HEK293 (cell line): ENCODE measurements at regions not wholly inside any gene's neighbourhood (a gene's known extent, or its start where the extent isn't known, plus 50 kb on each side); places are given as distances from the start of the nearest gene placed in this dataset.

Experiments used
- ZNF24 ChIP-seq: fragments of 450-650 bp; formaldehyde crosslinking; IDR thresholded peaks from 2 replicates; pipeline ENCODE4 v1.5.1; 2016; ENCODE audit warnings: missing biosample characterization, missing genetic modification characterization
- ZNF558 ChIP-seq: fragments of 450-650 bp; formaldehyde crosslinking; IDR thresholded peaks from 2 replicates; pipeline ENCODE4 v1.5.1; 2016; ENCODE audit warnings: missing biosample characterization, missing genetic modification characterization
- ZNF670 ChIP-seq: fragments of 450-650 bp; formaldehyde crosslinking; IDR thresholded peaks from 2 replicates; pipeline ENCODE4 v1.5.1; 2016; ENCODE audit warnings: missing biosample characterization, missing genetic modification characterization, low read depth
- TF ChIP-seq, protein P1 (sequence below): fragments of 450-650 bp; formaldehyde crosslinking; IDR thresholded peaks from 2 replicates; pipeline ENCODE4 v1.5.1; 2016; ENCODE audit warnings: missing biosample characterization, missing genetic modification characterization
- TF ChIP-seq, protein P2 (sequence below): fragments of 450-650 bp; formaldehyde crosslinking; IDR thresholded peaks from 2 replicates; pipeline ENCODE4 v1.5.1; 2016; ENCODE audit warnings: missing biosample characterization, missing genetic modification characterization

DNA sequence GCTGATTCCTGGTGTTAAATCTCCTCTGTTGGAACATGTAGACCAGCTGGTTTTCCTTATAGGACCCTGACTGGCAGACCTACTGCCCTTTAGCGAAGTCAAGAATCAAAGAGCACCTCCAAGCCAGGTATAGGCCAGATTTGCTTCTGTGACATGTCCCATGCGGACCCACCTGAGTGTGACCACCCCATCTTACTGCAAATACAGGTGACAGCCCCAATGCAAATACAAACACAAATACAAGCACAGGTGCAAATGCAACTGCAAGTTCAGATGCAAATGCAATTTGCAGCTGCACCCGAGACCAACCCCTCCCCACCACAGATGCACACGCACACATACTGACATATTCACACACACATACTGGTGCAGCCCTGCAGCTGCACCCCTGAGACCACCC is 72.3 kb downstream of the SIK1 start:
- no peak for TF ChIP-seq ZNF24 (tag by site-specific recombination)
- no peak for TF ChIP-seq ZNF670 (tag by site-specific recombination)
- no peak for TF ChIP-seq ZNF558
- TF ChIP-seq, protein P1, sequence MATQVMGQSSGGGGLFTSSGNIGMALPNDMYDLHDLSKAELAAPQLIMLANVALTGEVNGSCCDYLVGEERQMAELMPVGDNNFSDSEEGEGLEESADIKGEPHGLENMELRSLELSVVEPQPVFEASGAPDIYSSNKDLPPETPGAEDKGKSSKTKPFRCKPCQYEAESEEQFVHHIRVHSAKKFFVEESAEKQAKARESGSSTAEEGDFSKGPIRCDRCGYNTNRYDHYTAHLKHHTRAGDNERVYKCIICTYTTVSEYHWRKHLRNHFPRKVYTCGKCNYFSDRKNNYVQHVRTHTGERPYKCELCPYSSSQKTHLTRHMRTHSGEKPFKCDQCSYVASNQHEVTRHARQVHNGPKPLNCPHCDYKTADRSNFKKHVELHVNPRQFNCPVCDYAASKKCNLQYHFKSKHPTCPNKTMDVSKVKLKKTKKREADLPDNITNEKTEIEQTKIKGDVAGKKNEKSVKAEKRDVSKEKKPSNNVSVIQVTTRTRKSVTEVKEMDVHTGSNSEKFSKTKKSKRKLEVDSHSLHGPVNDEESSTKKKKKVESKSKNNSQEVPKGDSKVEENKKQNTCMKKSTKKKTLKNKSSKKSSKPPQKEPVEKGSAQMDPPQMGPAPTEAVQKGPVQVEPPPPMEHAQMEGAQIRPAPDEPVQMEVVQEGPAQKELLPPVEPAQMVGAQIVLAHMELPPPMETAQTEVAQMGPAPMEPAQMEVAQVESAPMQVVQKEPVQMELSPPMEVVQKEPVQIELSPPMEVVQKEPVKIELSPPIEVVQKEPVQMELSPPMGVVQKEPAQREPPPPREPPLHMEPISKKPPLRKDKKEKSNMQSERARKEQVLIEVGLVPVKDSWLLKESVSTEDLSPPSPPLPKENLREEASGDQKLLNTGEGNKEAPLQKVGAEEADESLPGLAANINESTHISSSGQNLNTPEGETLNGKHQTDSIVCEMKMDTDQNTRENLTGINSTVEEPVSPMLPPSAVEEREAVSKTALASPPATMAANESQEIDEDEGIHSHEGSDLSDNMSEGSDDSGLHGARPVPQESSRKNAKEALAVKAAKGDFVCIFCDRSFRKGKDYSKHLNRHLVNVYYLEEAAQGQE (tag by site-specific recombination) = no peak
- TF ChIP-seq, protein P2, sequence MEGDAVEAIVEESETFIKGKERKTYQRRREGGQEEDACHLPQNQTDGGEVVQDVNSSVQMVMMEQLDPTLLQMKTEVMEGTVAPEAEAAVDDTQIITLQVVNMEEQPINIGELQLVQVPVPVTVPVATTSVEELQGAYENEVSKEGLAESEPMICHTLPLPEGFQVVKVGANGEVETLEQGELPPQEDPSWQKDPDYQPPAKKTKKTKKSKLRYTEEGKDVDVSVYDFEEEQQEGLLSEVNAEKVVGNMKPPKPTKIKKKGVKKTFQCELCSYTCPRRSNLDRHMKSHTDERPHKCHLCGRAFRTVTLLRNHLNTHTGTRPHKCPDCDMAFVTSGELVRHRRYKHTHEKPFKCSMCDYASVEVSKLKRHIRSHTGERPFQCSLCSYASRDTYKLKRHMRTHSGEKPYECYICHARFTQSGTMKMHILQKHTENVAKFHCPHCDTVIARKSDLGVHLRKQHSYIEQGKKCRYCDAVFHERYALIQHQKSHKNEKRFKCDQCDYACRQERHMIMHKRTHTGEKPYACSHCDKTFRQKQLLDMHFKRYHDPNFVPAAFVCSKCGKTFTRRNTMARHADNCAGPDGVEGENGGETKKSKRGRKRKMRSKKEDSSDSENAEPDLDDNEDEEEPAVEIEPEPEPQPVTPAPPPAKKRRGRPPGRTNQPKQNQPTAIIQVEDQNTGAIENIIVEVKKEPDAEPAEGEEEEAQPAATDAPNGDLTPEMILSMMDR (tag by site-specific recombination) = no peak
